Left lobe of liver (tissue), 2 donors: ENCODE measurements at regions not wholly inside any gene's neighbourhood (a gene's known extent, or its start where the extent isn't known, plus 50 kb on each side); places are given as distances from the start of the nearest gene placed in this dataset.
A peak's percentile ranks its signal among the peaks of the same experiment; 100 is the strongest.

Experiments used
- ATAC-seq: fragments of 200-7000 bp; cut with Tn5 transposase; one replicate; pipeline ENCODE4 v1.9.1; 2020; ENCODE audit warnings: mild to moderate bottlenecking, moderate library complexity
- DNase-seq: peaks from one replicate; pipeline ENCODE4 v3.0.0-alpha.2; 2020; ENCODE audit warnings: low spot score
- donor health status: DM: no; HTN: no; CAD: no; lungs with moderate emphysema.
- donor health status: DM: no; HTN: yes; CAD: no.

GRCh38 chr2:138104071-138104470, 139.8 kb downstream of the HNMT start:
- ATAC-seq (no peak), DNase-seq (no peak)

- ATAC-seq (no peak), DNase-seq (no peak)
Observed at GRCh38 chr2:138105358-138105757, 141.1 kb downstream of the HNMT start.

- ATAC-seq (no peak), DNase-seq (no peak)
Observed at GRCh38 chr2:138106606-138107005, 142.3 kb downstream of the HNMT start.

GRCh38 chr2:138107288-138107687, 143.0 kb downstream of the HNMT start:
- no peak for DNase-seq
- ATAC-seq, result no peak

- DNase-seq, result no peak
Observed at GRCh38 chr2:138110453-138111083, 146.3 kb downstream of the HNMT start.

GRCh38 chr2:138112536-138112935, 148.3 kb downstream of the HNMT start:
- ATAC-seq (peak; percentile 37), DNase-seq (no peak)

More at GRCh38 chr2:138110453-138111083, 146.3 kb downstream of the HNMT start:
- peak; percentile 79 for ATAC-seq

GRCh38 chr2:138113871-138114525, 149.7 kb downstream of the HNMT start:
- DNase-seq (no peak), ATAC-seq (no peak)

- DNase-seq (no peak), ATAC-seq (no peak)
Observed at GRCh38 chr2:138115666-138116065, 151.4 kb downstream of the HNMT start.

GRCh38 chr2:138116456-138116855, 152.2 kb downstream of the HNMT start:
- DNase-seq (no peak), ATAC-seq (no peak)

GRCh38 chr2:138121666-138122661, 157.7 kb downstream of the HNMT start:
- ATAC-seq (no peak), DNase-seq (no peak)

GRCh38 chr2:138122891-138123290, 158.6 kb downstream of the HNMT start:
- ATAC-seq (no peak), DNase-seq (no peak)

- no peak for DNase-seq
- no peak for ATAC-seq
Observed at GRCh38 chr2:138123741-138124140, 159.5 kb downstream of the HNMT start.

GRCh38 chr2:138124521-138124920, 160.2 kb downstream of the HNMT start:
- no peak for ATAC-seq
- DNase-seq, result no peak

- ATAC-seq, result no peak
Observed at GRCh38 chr2:138125306-138126288, 161.3 kb downstream of the HNMT start.

GRCh38 chr2:138132108-138132507, 167.8 kb downstream of the HNMT start:
- DNase-seq (no peak), ATAC-seq (no peak)

More at GRCh38 chr2:138125306-138126288, 161.3 kb downstream of the HNMT start:
- DNase-seq, result no peak

- ATAC-seq, result no peak
- no peak for DNase-seq
Observed at GRCh38 chr2:138137949-138138348, 173.7 kb downstream of the HNMT start.

GRCh38 chr2:138147796-138148195, 183.5 kb downstream of the HNMT start:
- ATAC-seq (no peak), DNase-seq (no peak)

GRCh38 chr2:138155304-138155703, 191.0 kb downstream of the HNMT start:
- ATAC-seq (no peak), DNase-seq (no peak)

- ATAC-seq (no peak), DNase-seq (no peak)
Observed at GRCh38 chr2:138157372-138157771, 193.1 kb downstream of the HNMT start.

- ATAC-seq (no peak), DNase-seq (no peak)
Observed at GRCh38 chr2:138170485-138170884, 206.2 kb downstream of the HNMT start.
